ENCODE measurements at regions not wholly inside any gene's neighbourhood (a gene's known extent, or its start where the extent isn't known, plus 50 kb on each side); places are given as distances from the start of the nearest gene placed in this dataset.

GRCh38 chr11:45083544-45084087 lies 62.8 kb upstream of the PRDM11 start:
- H3K4me3 ChIP-seq = no peak overlapping the region
- peaks cover 0 to 29% of the 10 kb centered on the region in 2 donors for H3K27me3 ChIP-seq
- peaks cover 0 to 24% (median 10%) of the 10 kb centered on the region in 4 donors for H3K4me1 ChIP-seq
- no peak overlapping the region for H3K27ac ChIP-seq
- intact Hi-C loops (cut with DNase I; ENCODE audit: low total_unique reads) = no loop called here
- no peaks in the 10 kb centered on the region for H3K36me3 ChIP-seq
- DNase-seq = no peak
- no peak for TF ChIP-seq CTCF (IDR thresholded peaks at IDR 0.05)
- no peaks in the 10 kb centered on the region for H3K9me3 ChIP-seq

- H3K4me3 ChIP-seq = no peak overlapping the region
- no peaks in the 10 kb centered on the region for H3K9me3 ChIP-seq
- peaks cover 0 to 17% of the 10 kb centered on the region in 2 donors for H3K27me3 ChIP-seq
- intact Hi-C loops (cut with DNase I; ENCODE audit: low total_unique reads) = no loop called here
- H3K27ac ChIP-seq = no peak overlapping the region
- no peaks in the 10 kb centered on the region for H3K36me3 ChIP-seq
- no peak for DNase-seq
- TF ChIP-seq CTCF (IDR thresholded peaks at IDR 0.05) = no peak
- peaks cover 0 to 45% (median 28%) of the 10 kb centered on the region in 4 donors for H3K4me1 ChIP-seq
Measured at GRCh38 chr11:45085646-45086501, 60.6 kb upstream of the PRDM11 start.

- TF ChIP-seq CTCF (IDR thresholded peaks at IDR 0.05) = no peak
- Histone ChIP-seq H3K36me3 (no peaks in the 10 kb centered on the region), H3K9me3 (no peaks in the 10 kb centered on the region), H3K27me3 (peaks cover 0 to 10% of the 10 kb centered on the region in 2 donors), H3K4me3 (no peak overlapping the region), H3K27ac (peak overlapping the region in 1 of 2 donors; percentile 59), H3K4me1 (peaks cover 0 to 51% (median 33%) of the 10 kb centered on the region in 4 donors)
- intact Hi-C loops (cut with DNase I; ENCODE audit: low total_unique reads) = no loop called here
- no peak for DNase-seq
Measured at GRCh38 chr11:45086526-45086925, 59.9 kb upstream of the PRDM11 start.

- no peak for TF ChIP-seq CTCF (IDR thresholded peaks at IDR 0.05)
- Histone ChIP-seq H3K36me3 (no peaks in the 10 kb centered on the region), H3K9me3 (no peaks in the 10 kb centered on the region), H3K4me3 (no peak overlapping the region), H3K4me1 (peaks cover 0 to 59% (median 40%) of the 10 kb centered on the region in 4 donors), H3K27ac (peak overlapping the region in 1 of 2 donors; percentile 59), H3K27me3 (peaks cover 0 to 3% of the 10 kb centered on the region in 2 donors)
- intact Hi-C loops (cut with DNase I; ENCODE audit: low total_unique reads) = no loop called here
- no peak for DNase-seq
Measured at GRCh38 chr11:45087086-45087899, 59.1 kb upstream of the PRDM11 start.

- H3K27ac ChIP-seq = peak overlapping the region in 1 of 2 donors; percentile 59
- no peaks in the 10 kb centered on the region for H3K36me3 ChIP-seq
- intact Hi-C loops (cut with DNase I; ENCODE audit: low total_unique reads) = no loop called here
Measured at GRCh38 chr11:45087900-45088160, 58.6 kb upstream of the PRDM11 start.

More at GRCh38 chr11:45087900-45088160, 58.6 kb upstream of the PRDM11 start:
- Histone ChIP-seq H3K9me3 (no peaks in the 10 kb centered on the region), H3K4me1 (peaks cover 0 to 64% (median 46%) of the 10 kb centered on the region in 4 donors), H3K4me3 (no peak overlapping the region), H3K27me3 (no peaks in the 10 kb centered on the region)
- no peak for DNase-seq
- TF ChIP-seq CTCF (IDR thresholded peaks at IDR 0.05) = no peak

All from tibial artery (tissue), 4 donors.